ENCODE measurements at regions not wholly inside any gene's neighbourhood (a gene's known extent, or its start where the extent isn't known, plus 50 kb on each side); places are given as distances from the start of the nearest gene placed in this dataset.

DNA sequence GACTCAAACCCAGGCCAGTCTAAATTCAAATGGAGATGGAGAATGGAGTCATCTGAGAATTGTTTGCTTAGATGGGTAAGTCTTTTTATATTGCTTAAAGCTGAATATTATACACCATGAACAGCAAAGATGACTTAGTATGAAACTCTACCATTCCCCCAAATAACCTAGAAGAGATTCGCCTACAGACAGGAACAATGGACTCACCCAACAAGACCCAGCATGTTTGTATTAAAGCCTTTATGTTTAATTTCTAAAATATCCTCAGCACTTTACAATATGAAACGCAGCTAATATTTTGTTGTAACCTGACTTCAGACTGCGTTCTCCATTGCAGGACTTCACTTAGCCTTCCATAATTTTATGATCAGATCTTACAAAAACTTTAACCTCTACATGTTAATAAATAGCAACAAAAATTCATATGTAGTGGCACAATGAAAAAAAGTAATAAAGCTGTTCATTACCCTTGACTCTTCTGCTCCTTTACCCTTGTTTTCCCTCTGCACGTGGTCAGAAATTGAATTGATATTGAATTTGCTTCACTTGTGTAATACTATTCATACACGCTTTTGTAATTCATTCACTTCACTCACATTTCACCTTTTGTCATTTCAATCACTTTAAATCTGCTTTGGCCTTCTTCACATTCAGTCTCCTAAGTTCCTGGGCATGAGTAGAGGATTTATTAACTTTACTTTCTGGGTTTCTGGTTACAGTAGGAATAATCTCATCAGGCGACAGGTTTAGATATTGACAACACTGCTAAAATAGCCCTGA, 177.3 kb upstream of the PTBP2 start:
- FAIRE-seq (no peak), DNase-seq (ENCODE audit: insufficient read length) (no peak)
- TF ChIP-seq POLR2AphosphoS5 (IDR thresholded peaks at IDR 0.05; ENCODE audit: low read depth, low read length) (no peak), POLR2A (IDR thresholded peaks at IDR 0.05; ENCODE audit: low read depth, low read length) (no peak), TAF1 (IDR thresholded peaks at IDR 0.05; ENCODE audit: borderline replicate concordance, low read depth, low read length) (no peak)

DNA sequence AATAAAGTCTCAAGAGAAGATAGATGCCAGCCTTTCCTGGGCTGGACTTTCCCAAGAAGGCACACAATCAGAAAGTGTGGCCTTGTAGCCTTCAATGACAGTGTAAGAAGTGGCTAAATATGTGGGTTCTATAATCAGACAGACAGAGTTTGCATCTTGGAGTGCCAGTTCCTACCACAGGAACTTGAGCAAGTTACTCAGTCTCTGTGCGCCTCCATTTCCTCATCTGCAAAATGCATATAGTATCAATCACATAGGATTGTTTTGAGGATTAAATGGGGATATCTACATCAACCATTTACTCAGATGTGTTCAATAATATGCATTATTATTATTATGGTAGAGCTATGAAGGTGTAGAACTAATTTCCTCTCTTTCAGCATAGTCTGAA, 176.8 kb upstream of the PTBP2 start:
- TF ChIP-seq POLR2A (IDR thresholded peaks at IDR 0.05; ENCODE audit: low read depth, low read length) (no peak), POLR2AphosphoS5 (IDR thresholded peaks at IDR 0.05; ENCODE audit: low read depth, low read length) (no peak), TAF1 (IDR thresholded peaks at IDR 0.05; ENCODE audit: borderline replicate concordance, low read depth, low read length) (no peak)
- DNase-seq (ENCODE audit: insufficient read length) (no peak), FAIRE-seq (no peak)

DNA sequence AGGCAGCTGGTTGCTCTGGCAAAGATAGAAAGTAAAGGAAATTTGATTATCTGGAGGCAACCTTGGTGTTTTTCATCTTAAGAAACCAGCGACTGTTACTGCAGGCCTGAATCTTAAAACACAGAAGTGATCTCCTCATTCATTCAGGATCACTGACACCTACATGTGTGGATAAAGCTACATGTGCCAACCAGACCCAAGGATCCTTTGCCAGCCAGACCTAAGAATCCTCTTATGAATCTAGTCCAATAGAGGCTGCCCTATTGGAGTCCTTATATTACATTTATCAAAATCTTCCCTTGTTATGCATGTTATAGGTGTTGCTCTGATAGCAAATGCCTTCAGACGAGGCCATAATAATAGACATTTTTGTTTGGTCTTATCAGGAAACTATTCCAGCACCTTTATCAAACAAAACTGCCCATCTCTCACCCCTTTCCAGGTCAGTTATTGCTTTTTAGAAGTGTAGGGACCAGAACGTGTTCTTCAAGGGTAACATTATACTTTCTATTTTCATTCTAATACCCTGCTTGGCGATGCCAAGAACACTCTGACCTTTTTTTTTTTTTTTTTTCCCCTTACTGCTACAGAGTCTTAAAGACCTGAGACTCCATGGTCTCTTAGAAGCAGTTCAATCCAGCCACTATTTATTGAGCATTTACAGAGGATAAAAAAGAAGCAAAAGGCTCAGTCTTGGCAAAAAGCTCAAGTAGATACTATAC, 175.5 kb upstream of the PTBP2 start:
- FAIRE-seq (no peak), DNase-seq (ENCODE audit: insufficient read length) (no peak)
- TF ChIP-seq POLR2A (IDR thresholded peaks at IDR 0.05; ENCODE audit: low read depth, low read length) (no peak), POLR2AphosphoS5 (IDR thresholded peaks at IDR 0.05; ENCODE audit: low read depth, low read length) (no peak), TAF1 (IDR thresholded peaks at IDR 0.05; ENCODE audit: borderline replicate concordance, low read depth, low read length) (no peak)

DNA sequence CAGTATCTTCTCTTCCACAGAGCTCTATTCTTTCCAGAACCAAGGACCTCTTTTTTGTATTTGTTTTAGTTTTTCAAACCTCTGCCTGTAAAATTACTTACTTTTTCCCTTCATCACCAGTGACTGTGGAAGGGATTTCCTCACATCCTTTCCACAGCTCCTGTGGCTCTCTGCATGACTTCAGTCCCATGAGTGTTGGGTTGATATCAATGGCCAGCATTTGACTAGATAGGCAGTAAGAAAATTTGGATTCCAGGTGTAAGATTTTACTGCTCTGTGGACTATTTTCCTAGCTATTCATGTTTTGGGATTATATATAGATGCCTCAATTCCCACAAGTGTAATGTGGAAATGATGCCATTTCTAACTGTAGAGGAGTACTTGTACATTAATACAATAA, 171.5 kb upstream of the PTBP2 start:
- TF ChIP-seq TAF1 (IDR thresholded peaks at IDR 0.05; ENCODE audit: borderline replicate concordance, low read depth, low read length) = no peak
- no peak for TF ChIP-seq POLR2AphosphoS5 (IDR thresholded peaks at IDR 0.05; ENCODE audit: low read depth, low read length)
- TF ChIP-seq POLR2A (IDR thresholded peaks at IDR 0.05; ENCODE audit: low read depth, low read length) = no peak
- FAIRE-seq (no peak), DNase-seq (ENCODE audit: insufficient read length) (no peak)

DNA sequence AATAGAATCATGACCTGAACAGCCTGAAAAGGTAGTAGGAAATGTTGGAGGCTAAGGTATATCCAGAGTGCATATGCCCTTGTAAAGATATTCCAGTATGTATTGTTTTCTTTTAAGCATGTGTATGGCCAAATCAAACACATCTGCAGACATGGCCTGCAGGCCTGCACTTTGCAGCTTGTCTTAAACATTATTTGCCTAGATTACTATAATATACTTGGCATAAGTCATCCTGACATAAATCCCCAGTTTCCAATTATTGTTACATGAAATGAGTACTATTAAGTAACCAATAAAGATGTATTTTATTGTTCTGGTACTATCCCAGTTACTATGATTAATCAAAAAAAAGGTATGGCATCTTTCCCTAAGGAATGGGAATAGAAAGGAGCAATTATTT, 169.1 kb upstream of the PTBP2 start:
- FAIRE-seq (no peak), DNase-seq (ENCODE audit: insufficient read length) (no peak)
- TF ChIP-seq POLR2A (IDR thresholded peaks at IDR 0.05; ENCODE audit: low read depth, low read length) (no peak), TAF1 (IDR thresholded peaks at IDR 0.05; ENCODE audit: borderline replicate concordance, low read depth, low read length) (no peak)

DNA sequence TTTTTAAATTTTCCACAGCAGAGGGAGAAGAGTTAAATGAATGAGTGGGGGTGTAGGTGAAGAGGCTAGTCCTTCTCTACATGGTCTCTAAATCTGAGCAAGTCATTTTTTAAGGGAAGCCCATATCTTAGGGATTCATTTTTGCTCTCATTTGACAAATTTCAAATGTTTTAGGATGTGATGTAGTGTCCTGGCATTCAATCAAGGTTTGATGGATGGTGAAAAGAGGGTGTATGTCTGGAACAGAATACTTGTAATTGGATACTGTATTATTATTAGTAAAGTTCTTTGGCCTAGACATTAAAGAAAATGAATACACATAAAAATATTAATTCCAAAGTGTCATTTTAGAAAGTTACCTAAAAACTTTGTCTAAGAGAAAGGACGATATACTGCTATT, 167.8 kb upstream of the PTBP2 start:
- no peak for TF ChIP-seq POLR2AphosphoS5 (IDR thresholded peaks at IDR 0.05; ENCODE audit: low read depth, low read length)
- TF ChIP-seq TAF1 (IDR thresholded peaks at IDR 0.05; ENCODE audit: borderline replicate concordance, low read depth, low read length) = no peak
- no peak for TF ChIP-seq POLR2A (IDR thresholded peaks at IDR 0.05; ENCODE audit: low read depth, low read length)
- DNase-seq (ENCODE audit: insufficient read length) (no peak), FAIRE-seq (no peak)

DNA sequence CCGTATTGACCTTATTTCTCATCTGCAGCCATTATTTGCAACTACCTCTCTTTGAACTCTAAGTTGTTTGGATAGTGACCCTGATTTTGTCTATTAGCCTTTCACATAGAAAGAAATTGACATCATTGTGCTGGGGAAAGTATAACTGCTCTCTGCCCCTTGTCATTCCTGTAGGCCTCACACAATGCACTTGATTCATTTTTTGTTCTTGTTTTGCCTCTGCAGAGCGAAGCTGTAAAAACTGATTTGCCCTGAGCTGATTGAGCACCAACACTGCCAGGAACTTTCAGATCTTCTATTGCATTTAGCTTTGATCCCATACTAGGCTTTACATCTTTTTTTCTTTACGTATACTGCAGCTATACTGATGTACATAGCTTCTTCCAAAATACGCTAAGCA, 167.2 kb upstream of the PTBP2 start:
- DNase-seq (ENCODE audit: insufficient read length) = no peak
- FAIRE-seq = no peak
- TF ChIP-seq POLR2AphosphoS5 (IDR thresholded peaks at IDR 0.05; ENCODE audit: low read depth, low read length) (no peak), POLR2A (IDR thresholded peaks at IDR 0.05; ENCODE audit: low read depth, low read length) (no peak), TAF1 (IDR thresholded peaks at IDR 0.05; ENCODE audit: borderline replicate concordance, low read depth, low read length) (no peak)

DNA sequence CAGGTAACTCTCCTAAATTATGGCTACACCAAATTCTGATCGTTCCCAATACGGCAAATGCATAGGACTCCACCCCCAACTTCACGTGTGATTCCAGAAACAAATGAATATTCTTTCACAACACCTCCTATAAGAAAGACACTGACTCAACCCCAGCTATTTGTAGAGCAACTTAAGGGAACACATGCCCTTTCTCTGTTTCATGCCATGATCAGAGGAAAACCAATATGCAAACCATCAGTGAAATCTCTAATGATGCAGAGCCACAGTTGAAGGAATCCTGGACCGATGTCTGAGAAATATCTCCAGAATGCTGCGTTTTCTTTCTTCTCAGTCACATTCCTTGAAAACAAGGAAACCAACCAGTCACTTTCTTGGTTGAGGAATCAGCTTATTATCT, 164.2 kb upstream of the PTBP2 start:
- DNase-seq (ENCODE audit: insufficient read length) (no peak), FAIRE-seq (no peak)
- TF ChIP-seq POLR2A (IDR thresholded peaks at IDR 0.05; ENCODE audit: low read depth, low read length) (no peak), TAF1 (IDR thresholded peaks at IDR 0.05; ENCODE audit: borderline replicate concordance, low read depth, low read length) (no peak), POLR2AphosphoS5 (IDR thresholded peaks at IDR 0.05; ENCODE audit: low read depth, low read length) (no peak)

DNA sequence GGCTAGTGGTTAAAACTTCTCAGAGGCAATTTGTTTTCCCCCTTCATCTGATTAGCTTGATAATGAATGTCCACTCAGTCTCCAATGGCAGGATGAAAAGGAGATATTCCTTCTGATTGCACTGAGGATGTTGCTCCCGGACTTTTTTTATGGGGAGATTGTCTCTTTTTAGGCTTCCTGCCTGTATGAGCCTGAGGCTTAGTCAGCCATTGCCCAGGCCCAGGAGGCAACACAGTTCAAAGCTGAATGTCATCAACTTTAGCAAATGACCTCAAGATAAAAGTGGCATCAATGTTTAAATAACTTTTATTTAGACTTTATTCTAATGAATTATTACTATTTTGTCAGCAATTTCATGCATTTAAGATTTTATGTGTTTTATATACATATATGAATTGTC, 162.9 kb upstream of the PTBP2 start:
- DNase-seq (ENCODE audit: insufficient read length) (no peak), FAIRE-seq (no peak)
- TF ChIP-seq POLR2AphosphoS5 (IDR thresholded peaks at IDR 0.05; ENCODE audit: low read depth, low read length) (no peak), POLR2A (IDR thresholded peaks at IDR 0.05; ENCODE audit: low read depth, low read length) (no peak), TAF1 (IDR thresholded peaks at IDR 0.05; ENCODE audit: borderline replicate concordance, low read depth, low read length) (no peak)

DNA sequence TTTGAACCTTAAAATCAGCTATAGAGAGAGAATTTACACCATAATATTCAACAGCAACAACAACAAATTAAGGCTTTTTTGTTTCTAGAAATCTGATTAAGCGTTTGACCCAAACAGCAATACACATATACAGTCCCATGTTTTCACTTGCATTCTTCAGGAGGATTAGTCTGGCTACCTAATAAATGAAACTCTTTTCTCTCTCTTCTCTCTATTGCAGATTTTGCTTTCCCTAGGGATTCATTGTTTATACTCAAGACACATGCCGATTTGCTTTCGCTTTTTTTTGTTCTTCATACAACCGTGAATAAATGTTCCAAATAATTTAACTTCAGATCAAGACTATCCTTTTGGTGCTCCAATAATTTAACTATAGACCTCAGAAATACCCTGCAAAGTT, 162.4 kb upstream of the PTBP2 start:
- no peak for TF ChIP-seq TAF1 (IDR thresholded peaks at IDR 0.05; ENCODE audit: borderline replicate concordance, low read depth, low read length)
- TF ChIP-seq POLR2A (IDR thresholded peaks at IDR 0.05; ENCODE audit: low read depth, low read length) = no peak
- no peak for TF ChIP-seq POLR2AphosphoS5 (IDR thresholded peaks at IDR 0.05; ENCODE audit: low read depth, low read length)
- FAIRE-seq (no peak), DNase-seq (ENCODE audit: insufficient read length) (no peak)

DNA sequence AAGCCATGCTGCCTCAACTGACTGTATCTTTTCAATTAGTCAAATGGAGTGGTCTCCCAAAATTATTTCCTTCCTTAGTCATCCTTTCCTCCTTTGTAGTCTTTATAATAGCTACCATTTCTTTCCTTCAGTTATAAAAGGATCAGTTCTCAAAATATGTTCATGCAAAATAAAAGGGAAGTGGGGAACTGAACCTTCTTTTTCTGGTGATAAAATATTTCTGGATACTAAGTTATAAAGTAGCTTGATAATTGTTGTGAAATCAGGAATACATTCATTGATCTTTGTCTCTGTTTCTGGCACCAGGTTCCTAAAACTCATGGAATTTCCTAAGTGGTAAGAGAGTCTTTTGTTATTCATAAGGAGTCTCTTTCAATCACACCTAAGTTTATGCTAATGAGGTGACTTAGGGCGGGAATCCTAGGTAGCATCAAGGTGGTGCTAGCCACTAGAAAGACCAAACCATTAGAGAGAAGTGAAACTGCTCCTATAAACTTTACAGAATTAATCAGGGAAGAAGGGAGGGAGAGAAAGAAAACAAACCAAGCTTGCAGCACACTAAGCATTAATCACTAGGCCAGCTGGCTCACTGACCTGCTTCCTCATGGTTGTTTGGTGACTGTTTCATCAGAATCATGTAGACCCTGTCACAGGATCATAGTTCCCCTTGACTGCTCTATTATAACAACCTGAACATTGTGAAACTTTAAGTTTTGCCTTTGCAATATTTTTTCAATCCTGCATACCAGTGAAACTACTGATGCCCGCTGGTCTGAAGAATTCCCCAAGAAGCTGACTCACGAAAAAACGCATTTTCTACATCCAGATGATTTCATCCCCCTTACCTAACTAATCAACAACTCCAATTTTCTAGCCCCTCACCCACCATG, 161.6 kb upstream of the PTBP2 start:
- FAIRE-seq = no peak
- DNase-seq (ENCODE audit: insufficient read length) = no peak
- TF ChIP-seq POLR2AphosphoS5 (IDR thresholded peaks at IDR 0.05; ENCODE audit: low read depth, low read length) (no peak), POLR2A (IDR thresholded peaks at IDR 0.05; ENCODE audit: low read depth, low read length) (no peak), TAF1 (IDR thresholded peaks at IDR 0.05; ENCODE audit: borderline replicate concordance, low read depth, low read length) (no peak)

Measured in GM12892 (cell line).